ENCODE measurements at regions not wholly inside any gene's neighbourhood (a gene's known extent, or its start where the extent isn't known, plus 50 kb on each side); places are given as distances from the start of the nearest gene placed in this dataset.

GRCh38 chr17:57174591-57174990 is 81.7 kb upstream of the MSI2 start:
- Histone ChIP-seq H3K27me3 (ENCODE audit: control insufficient read depth, insufficient read depth, low read length) (no peaks in the 10 kb centered on the region), H3K27ac (no peak overlapping the region), H3K4me1 (peaks cover 3% of the 10 kb centered on the region), H3K9me3 (ENCODE audit: control insufficient read depth, low read length) (no peaks in the 10 kb centered on the region), H3K9ac (no peak overlapping the region), H3K36me3 (ENCODE audit: control insufficient read depth, insufficient read depth, low read length) (no peaks in the 10 kb centered on the region), H2AFZ (peak overlapping the region; percentile 47), H3K79me2 (no peaks in the 10 kb centered on the region), H3K4me2 (ENCODE audit: low read length) (no peak overlapping the region), H3K4me3 (ENCODE audit: low read depth, low read length) (no peak overlapping the region)
- no peak for TF ChIP-seq CTCF (IDR thresholded peaks at IDR 0.05)

GRCh38 chr17:57178839-57179238 is 77.5 kb upstream of the MSI2 start:
- no peaks in the 10 kb centered on the region for H3K9me3 ChIP-seq (ENCODE audit: control insufficient read depth, low read length)
- no peak overlapping the region for H3K9ac ChIP-seq
- no peaks in the 10 kb centered on the region for H3K27me3 ChIP-seq (ENCODE audit: control insufficient read depth, insufficient read depth, low read length)
- no peak overlapping the region for H3K4me2 ChIP-seq (ENCODE audit: low read length)
- H3K79me2 ChIP-seq, result no peaks in the 10 kb centered on the region
- no peaks in the 10 kb centered on the region for H3K4me1 ChIP-seq
- H2AFZ ChIP-seq, result no peak overlapping the region
- H3K36me3 ChIP-seq (ENCODE audit: control insufficient read depth, insufficient read depth, low read length), result no peaks in the 10 kb centered on the region
- no peak overlapping the region for H3K4me3 ChIP-seq (ENCODE audit: low read depth, low read length)
- TF ChIP-seq CTCF (IDR thresholded peaks at IDR 0.05), result no peak
- no peak overlapping the region for H3K27ac ChIP-seq

- Histone ChIP-seq H3K4me1 (peaks cover 2% of the 10 kb centered on the region), H3K9me3 (ENCODE audit: control insufficient read depth, low read length) (no peaks in the 10 kb centered on the region), H3K4me2 (ENCODE audit: low read length) (no peak overlapping the region), H3K27ac (peak overlapping the region; percentile 13), H3K4me3 (ENCODE audit: low read depth, low read length) (no peak overlapping the region), H3K36me3 (ENCODE audit: control insufficient read depth, insufficient read depth, low read length) (no peaks in the 10 kb centered on the region), H3K27me3 (ENCODE audit: control insufficient read depth, insufficient read depth, low read length) (no peaks in the 10 kb centered on the region), H3K9ac (no peak overlapping the region), H3K79me2 (no peaks in the 10 kb centered on the region), H2AFZ (peak overlapping the region; percentile 63)
- no peak for TF ChIP-seq CTCF (IDR thresholded peaks at IDR 0.05)
Observed at GRCh38 chr17:57182621-57183020, 73.7 kb upstream of the MSI2 start.

- Histone ChIP-seq H3K9me3 (ENCODE audit: control insufficient read depth, low read length) (no peaks in the 10 kb centered on the region), H3K9ac (no peak overlapping the region), H3K27me3 (ENCODE audit: control insufficient read depth, insufficient read depth, low read length) (no peaks in the 10 kb centered on the region), H3K4me3 (ENCODE audit: low read depth, low read length) (no peak overlapping the region), H3K4me2 (ENCODE audit: low read length) (no peak overlapping the region), H2AFZ (peak overlapping the region; percentile 72), H3K27ac (peak overlapping the region; percentile 38), H3K4me1 (peaks cover 4% of the 10 kb centered on the region), H3K79me2 (no peaks in the 10 kb centered on the region), H3K36me3 (ENCODE audit: control insufficient read depth, insufficient read depth, low read length) (no peaks in the 10 kb centered on the region)
- no peak for TF ChIP-seq CTCF (IDR thresholded peaks at IDR 0.05)
Observed at GRCh38 chr17:57186226-57187019, 69.9 kb upstream of the MSI2 start.

GRCh38 chr17:57187391-57187790 is 68.9 kb upstream of the MSI2 start:
- Histone ChIP-seq H3K9ac (no peak overlapping the region), H3K27me3 (ENCODE audit: control insufficient read depth, insufficient read depth, low read length) (no peaks in the 10 kb centered on the region), H2AFZ (no peak overlapping the region), H3K4me1 (peaks cover 4% of the 10 kb centered on the region), H3K79me2 (no peaks in the 10 kb centered on the region), H3K4me2 (ENCODE audit: low read length) (no peak overlapping the region), H3K4me3 (ENCODE audit: low read depth, low read length) (no peak overlapping the region), H3K36me3 (ENCODE audit: control insufficient read depth, insufficient read depth, low read length) (no peaks in the 10 kb centered on the region), H3K9me3 (ENCODE audit: control insufficient read depth, low read length) (no peaks in the 10 kb centered on the region), H3K27ac (no peak overlapping the region)
- no peak for TF ChIP-seq CTCF (IDR thresholded peaks at IDR 0.05)
